Activated CD4-positive, alpha-beta T cell treated with anti-CD3 and anti-CD28 coated beads, Interleukin-2, amount 50 U/mL, for 24 hours (primary cell): ENCODE measurements at regions not wholly inside any gene's neighbourhood (a gene's known extent, or its start where the extent isn't known, plus 50 kb on each side); places are given as distances from the start of the nearest gene placed in this dataset.

Experiments used
- DNase-seq, 2 donors: peaks; one replicate each; pipeline ENCODE4 v3.0.0-alpha.2; 2020; ENCODE audit warnings: low read depth in 1 of 2, low spot score in 1 of 2

DNA sequence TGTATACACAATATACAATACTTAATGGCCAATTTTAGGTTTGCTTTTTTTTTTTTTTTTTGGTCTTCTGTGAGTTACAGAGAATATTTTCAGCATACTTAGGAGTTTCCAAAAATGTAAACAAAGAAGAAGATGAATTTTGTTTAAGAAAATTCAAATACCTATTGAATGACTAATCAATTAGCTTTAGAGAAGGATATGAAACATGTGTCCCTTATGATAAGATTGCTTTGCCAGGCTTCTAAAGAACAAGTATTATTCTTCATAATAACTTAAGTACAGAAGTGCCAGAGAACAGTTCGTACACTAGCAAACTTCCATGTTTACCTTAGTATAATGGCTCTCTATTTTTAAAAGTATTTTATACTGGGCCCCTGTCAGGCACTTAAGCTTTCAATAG, 1191.0 kb upstream of the NCAM2 start:
- no peak for DNase-seq

GRCh38 chr21:19810779-19811178, 1187.4 kb upstream of the NCAM2 start:
- DNase-seq, result no peak

DNA sequence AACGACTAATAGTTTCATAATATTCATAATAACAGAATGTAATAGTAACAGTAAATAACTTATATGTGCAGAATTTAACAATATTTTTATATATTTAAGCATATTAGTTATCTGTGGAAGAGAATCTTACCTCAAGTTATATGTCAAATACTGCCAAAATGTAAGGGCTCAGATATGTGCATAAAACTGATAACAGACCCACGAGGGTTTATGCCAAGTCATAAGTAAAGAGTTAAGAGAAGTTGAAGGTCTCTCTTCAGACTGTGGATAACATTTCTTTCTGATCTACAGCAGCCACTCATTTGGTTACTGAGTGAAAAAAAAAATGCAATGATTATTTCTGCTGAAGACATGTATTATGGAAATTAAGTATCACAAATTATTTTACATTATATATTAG, 1167.8 kb upstream of the NCAM2 start:
- no peak for DNase-seq

DNA sequence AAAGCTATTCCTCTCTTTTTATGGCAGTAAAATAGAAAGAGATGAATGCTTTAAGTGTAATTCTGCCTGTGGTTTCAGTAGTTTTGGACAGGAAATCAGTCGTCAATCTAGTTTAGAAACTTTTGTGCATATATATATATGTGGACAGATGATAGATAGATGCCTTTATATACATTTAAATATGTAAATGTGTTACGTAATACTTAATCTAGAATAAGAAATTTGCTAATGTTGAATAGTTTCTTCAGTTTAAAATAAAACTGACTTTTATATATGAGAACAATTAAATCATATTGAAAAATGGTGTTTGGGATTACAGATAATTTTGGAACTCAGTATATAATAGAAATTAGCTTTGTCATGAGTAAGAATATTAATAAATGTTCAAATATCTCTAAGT, 1165.7 kb upstream of the NCAM2 start:
- DNase-seq, result no peak

DNA sequence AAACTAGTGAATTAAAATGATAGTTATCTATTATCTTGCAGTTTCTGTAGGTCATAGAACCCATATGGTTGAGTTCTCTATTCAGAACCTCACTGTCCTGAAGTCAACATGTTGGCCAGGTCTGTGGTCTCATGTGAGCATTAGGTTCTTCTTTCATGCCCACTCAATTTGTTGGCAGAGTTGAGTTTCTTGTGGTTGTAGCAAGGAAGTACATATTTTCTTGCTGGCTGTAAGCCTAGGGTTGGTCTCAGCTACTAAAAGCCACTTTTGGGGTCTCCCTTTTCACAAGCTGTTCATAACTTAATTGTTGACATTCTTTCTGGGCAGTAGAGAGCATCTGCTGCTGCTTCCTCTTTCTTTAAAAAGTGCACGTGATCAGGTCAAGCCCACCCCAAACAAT, 1165.1 kb upstream of the NCAM2 start:
- DNase-seq, result no peak

DNA sequence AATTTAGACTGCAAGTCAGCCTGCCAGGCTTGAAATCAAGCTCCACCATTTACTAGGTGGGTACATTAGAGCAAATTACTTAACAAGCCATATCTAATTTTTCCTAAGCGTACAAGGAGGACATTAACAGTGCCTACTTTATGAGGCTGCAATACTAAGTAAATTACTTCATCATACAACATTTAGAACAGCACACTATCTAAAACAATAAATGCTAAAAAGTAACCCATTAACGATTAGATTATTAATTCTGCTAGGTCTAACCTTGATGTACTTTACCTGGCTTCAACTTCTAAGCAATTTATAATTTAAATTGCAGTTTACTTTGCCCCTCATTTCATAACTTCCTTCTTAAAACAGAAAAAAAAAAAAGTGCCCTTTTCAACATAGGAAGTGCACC, 1155.6 kb upstream of the NCAM2 start:
- no peak for DNase-seq

DNA sequence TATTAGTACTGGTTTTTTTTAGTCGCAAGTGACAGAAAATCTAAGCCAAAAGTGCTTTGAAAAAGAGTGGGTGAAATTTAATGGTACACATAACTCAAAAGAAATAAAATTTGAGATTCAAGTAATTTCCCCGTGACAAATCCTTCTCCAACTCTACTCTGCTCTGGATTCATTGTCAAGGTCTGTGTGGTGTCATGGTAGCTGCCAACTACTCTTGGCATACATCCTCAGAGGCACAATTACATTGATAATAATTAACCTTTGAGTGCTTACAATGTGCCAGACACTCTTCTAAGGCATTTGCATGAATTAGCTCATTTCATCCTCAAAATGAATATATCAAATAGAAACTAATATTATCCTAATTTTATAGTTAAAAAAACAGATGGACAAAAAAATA, 1153.9 kb upstream of the NCAM2 start:
- DNase-seq, result no peak

DNA sequence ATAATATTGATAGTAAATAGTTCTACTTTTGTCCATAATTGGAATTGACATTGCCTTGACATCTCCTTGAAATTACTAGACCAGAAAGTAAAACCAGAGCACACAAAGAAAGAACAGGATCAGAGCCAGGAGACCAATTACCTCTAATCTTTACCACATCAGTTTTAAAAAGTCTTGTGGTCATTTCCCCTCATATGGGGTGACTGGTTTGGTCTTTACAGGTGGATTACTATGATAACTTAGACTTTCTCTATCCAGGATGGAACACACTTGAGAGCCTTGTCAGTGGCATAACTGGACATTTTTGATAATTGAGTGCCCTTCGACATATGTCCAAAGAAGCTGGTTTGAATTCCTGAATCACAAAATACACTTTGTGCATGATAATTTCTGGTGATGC, 1148.1 kb upstream of the NCAM2 start:
- no peak for DNase-seq

- no peak for DNase-seq
Measured at GRCh38 chr21:19853061-19853460, 1145.1 kb upstream of the NCAM2 start.

GRCh38 chr21:19853709-19854575, 1144.3 kb upstream of the NCAM2 start:
- no peak for DNase-seq

GRCh38 chr21:19855522-19855921, 1142.7 kb upstream of the NCAM2 start:
- DNase-seq, result no peak

DNA sequence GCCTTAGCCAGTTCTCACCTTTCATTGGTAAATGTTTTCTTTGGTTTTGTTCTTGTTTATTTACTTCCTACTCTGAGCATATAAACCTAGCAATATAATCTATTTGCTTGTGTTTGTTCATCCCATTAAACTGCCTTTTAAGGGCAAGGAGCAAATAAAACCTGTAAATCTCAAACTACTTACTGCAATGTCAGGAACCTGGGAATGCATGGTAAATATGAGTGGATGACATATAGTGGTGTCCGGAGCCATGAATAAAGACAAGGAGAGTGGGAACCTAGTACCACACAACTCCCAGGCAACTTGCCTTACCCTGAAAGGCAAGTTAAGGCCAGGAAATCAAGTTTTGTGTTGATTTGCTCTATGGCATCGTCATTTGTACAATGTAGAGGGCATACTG, 1133.7 kb upstream of the NCAM2 start:
- no peak for DNase-seq

DNA sequence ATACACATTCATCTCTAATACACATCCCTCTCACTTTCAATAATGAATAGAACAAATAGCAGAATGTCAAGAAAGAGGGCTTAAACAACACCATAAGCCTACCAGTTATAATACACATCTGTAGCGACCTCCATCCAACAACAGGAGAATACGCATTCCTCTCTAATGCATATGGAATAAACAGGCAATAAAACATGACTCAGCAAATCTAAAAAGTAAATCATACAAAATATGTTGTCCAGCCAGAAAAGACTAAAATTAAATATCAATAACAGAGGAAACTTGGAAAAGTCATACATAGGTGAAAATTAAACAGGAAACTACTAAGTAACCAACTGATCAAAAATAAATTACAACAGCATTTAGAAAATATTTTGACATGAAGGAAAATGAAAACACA, 1127.5 kb upstream of the NCAM2 start:
- DNase-seq, result no peak

GRCh38 chr21:19874521-19874920, 1123.7 kb upstream of the NCAM2 start:
- no peak for DNase-seq

- no peak for DNase-seq
Measured at GRCh38 chr21:19878133-19878532, 1120.1 kb upstream of the NCAM2 start.

- DNase-seq, result no peak
Measured at GRCh38 chr21:19899645-19900044, 1098.6 kb upstream of the NCAM2 start.

GRCh38 chr21:19900149-19900548, 1098.1 kb upstream of the NCAM2 start:
- no peak for DNase-seq

- DNase-seq, result no peak
Measured at GRCh38 chr21:19908390-19908789, 1089.8 kb upstream of the NCAM2 start.

DNA sequence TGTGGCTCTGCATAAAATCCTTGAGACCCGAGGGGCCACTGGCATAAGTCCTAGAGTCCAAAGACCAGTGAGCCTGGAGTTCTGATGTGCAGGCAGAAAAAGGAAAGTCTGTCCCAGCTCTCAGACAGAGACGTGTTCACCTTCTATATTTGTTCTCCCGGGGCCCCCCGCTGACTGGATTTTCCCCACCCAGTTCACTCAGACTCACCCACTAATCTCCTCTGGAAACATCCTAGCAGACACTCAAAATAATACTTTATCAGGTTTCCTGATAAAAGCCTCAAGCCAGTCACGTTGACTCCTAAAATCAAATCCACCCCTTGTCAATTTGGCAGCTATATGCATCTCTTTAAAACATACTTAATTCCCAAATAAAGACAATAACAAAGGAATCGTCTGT, 1084.2 kb upstream of the NCAM2 start:
- no peak for DNase-seq

DNA sequence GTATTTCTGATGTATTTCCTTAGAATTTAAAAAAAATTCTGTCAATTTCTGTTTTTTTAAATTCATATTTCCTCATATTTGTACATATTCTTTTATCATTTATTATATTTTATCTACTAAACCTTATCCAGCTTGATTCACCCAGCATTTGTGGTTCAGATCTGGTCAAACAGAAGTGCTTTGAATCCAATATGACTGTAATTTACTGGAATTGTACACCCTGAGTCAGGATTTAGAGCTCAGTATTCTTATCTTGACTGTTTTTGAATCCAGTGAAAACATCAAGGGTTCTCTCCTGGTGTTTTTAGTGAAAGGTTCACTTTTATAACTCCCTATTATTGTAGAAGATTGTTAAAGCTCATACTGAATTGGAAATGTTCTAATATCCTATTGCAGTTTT, 1077.0 kb upstream of the NCAM2 start:
- no peak for DNase-seq

- DNase-seq, result no peak
Measured at GRCh38 chr21:19922122-19922521, 1076.1 kb upstream of the NCAM2 start.

GRCh38 chr21:19935467-19935866, 1062.7 kb upstream of the NCAM2 start:
- no peak for DNase-seq

DNA sequence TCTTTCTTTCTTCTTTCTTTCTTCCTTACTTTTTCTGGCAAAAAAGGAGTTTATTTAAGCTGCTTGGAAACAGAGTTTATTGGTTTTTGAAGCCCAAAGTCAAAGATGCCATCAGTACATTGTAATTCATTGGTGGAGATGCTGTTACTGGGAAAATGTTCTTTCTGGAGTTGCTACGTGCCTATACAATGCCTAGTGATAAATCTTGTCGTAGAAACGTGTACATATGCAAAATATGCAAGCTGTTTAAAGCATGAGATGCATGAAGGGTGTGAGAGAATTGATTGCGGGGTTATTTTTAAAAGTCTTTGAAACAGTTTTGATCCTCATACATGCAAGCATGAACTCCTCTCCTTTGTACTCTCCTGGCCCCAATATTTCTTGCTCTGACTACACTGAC, 1060.6 kb upstream of the NCAM2 start:
- DNase-seq, result no peak
